GM20000 (cell line): ENCODE measurements at regions not wholly inside any gene's neighbourhood (a gene's known extent, or its start where the extent isn't known, plus 50 kb on each side); places are given as distances from the start of the nearest gene placed in this dataset.

Source experiments
- DNase-seq: peaks from one replicate; pipeline ENCODE4 v3.0.0; 2012; ENCODE audit warnings: low spot score
- CTCF ChIP-seq: IDR thresholded peaks from 2 replicates; pipeline ENCODE4 v1.5.1; 2012; ENCODE audit warnings: mild to moderate bottlenecking, control low read depth; ENCODE audit errors: extremely low read depth, missing control alignments

- no peak for DNase-seq
- no peak for TF ChIP-seq CTCF
Measured at GRCh38 chr11:110376021-110376420, 53.7 kb upstream of the FDX1 start.

GRCh38 chr11:110376711-110377324, 52.9 kb upstream of the FDX1 start:
- TF ChIP-seq CTCF = peak; percentile 47
- peak; percentile 49 for DNase-seq

GRCh38 chr11:110377434-110377833, 52.3 kb upstream of the FDX1 start:
- no peak for DNase-seq
- no peak for TF ChIP-seq CTCF

GRCh38 chr11:110379261-110379660, 50.5 kb upstream of the FDX1 start:
- TF ChIP-seq CTCF = no peak
- DNase-seq = no peak

GRCh38 chr11:110379936-110380335, 49.8 kb upstream of the FDX1 start:
- TF ChIP-seq CTCF = no peak
- no peak for DNase-seq
